H4 (cell line): ENCODE measurements at regions not wholly inside any gene's neighbourhood (a gene's known extent, or its start where the extent isn't known, plus 50 kb on each side); places are given as distances from the start of the nearest gene placed in this dataset.
"Not testable (repeated sequence)": the region's sequence is repeated elsewhere in the genome, so short reads cannot be mapped to it uniquely, and the experiment has no call there.

Source experiments
- DNase-seq: peaks from one replicate; pipeline ENCODE4 v3.0.0-alpha.2; 2015; ENCODE audit warnings: low spot score

DNA sequence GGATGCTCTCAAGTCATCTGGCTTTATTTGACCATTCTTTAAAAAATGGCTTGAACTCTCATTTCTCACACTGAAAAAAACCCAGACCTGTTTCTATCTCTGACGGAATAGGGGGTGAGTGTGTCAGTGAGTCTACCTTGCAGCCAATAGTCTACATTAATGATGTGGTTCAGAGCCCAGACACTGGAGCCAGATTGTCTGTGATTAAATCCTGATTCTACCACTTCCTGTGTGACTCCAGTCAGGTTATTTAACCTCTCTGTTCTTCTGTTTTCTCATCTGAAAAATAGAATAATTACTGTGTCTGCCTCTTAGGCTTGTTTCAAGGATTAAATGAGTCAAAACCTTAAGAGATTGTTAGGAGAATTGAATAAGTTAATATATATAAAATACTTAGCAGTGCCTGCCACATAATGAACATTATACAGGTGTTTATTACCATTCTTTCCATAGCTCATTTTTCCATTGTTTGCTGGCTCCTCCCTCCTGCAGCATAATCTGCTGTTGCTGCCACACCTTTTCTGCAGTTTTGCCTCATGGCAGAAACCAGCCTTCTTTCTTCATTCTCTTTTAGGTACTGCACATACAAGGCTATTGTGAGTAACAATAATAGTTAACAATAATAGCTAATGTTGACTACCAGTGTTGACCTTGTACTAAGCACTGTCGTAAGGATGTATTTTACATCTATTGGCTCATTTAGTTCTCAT, 157.6 kb upstream of the IVNS1ABP start:
- no peak for DNase-seq

DNA sequence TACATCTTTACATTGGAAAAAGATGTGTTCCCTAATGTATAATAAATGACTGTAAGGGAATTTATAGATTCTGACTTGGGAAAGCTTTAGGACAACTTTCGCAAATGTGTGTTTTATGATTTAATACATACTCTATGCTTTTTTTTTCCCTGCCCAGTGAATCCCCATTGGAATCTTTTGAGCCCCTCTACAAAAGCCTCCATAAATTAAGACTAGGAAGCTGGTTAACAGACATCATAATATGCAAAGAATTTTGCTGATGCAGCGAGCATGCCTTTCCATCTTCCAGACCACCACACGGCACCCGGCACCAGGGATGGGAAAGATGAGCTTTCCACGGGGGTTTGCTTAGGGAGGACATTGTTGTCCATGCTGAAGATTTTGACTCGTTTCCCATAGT, 156.1 kb upstream of the IVNS1ABP start:
- DNase-seq = no peak

DNA sequence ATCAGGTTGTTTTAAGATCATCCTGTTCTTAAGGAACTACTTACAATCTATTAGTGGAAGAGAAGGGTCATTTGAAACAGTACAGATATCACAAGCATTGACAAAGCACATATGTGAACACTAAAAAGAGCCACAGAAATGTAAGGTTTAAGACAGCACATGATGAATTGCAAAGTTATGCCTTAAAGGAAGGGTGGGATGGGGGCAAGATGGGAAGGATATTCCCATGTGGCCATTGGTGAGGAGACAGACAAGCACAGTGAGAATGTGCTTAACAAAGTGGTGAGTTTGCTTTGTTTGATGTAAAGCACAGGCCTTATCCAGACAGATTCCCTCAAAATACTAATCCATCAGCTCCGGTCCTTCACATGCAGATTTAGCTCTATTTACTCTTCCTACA, 151.6 kb upstream of the IVNS1ABP start:
- no peak for DNase-seq

DNA sequence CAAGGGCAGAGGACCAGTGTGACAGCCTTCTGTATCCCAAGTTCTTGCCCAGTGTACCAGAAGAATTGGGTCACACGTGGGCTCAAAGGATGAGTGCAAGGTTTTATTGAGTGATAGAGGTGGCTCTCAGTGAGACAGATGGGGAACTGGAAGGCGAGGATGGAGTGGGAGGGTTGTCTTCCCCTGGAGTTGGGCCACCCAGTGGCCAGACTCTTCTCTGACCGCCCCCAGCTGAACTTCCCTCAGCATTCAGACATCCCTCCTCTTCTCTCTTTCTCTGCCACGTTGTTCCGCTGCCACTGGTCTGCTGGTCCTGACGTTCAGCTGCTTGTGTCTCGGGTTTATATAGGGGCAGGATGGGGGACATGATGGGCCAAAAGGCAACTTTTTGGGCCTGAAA, 150.1 kb upstream of the IVNS1ABP start:
- no peak for DNase-seq

DNA sequence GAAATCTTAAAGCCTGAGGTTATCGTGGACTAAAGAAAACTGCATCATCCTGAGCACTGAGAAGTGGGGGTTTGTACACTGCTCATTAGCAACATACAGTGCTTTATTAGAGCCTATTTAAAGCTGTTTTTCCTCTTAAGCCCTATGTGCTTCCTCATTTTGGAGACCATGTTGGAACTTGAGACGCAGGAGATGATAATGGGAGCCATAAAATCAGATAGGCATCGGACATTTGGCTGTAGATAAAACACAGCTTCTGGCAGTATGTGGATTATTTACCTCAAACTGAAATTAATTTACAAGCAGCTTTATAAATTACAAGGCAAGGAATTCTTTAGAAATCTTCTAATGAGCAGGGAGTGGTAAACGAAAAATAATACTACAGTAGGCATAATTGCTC, 147.7 kb upstream of the IVNS1ABP start:
- DNase-seq = no peak

DNA sequence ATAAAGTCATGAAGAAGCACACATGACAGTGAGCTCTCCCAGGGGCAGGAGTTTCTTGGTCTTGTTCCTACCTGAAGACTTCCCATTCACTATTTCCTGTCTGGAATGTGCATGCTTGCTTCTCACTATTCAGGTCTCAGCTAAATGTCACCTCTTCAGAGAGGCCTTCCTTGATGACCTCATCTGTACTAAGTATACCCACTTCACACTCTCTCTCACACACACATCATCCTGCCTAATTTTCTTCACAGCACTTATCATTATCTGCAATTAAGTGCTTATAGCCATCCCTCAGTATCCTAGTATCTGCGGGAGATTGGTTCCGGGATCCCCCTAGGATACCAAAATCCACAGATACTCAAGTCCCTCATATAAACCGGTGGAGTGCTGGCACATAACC, 146.4 kb upstream of the IVNS1ABP start:
- DNase-seq = no peak

DNA sequence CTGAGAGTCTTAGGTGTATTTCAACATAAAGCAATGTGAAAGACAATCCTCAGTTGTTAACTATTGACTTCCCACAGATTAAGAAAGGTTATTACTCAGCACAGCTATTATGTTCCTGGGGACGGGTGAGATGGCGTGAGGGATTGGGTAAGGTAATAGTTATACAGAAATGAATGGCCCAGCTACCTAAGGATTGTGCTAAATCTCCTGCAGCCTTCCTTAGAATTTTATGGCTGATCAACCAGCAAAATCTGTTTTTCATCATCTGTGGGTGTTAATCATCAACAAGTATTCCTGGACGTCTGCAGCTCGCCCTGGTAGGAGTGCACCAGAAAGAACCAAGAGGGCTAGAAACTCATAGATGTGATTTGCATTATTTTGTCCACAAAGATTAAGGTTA, 146.0 kb upstream of the IVNS1ABP start:
- no peak for DNase-seq

DNA sequence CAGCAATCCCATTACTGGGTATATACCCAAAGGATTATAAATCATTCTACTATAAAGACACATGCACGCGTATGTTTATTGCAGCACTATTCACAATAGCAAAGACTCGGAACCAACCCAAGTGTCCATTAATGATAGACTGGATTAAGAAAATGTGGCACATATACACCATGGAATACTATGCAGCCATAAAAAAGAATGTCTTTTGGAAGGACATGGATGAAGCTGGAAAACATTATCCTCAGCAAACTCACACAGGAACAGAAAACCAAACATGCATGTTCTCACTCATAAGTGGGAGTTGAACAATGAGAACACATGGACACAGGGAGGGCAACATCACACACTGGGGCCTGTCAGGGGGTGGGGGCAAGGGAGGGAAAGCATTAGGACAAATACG, 143.7 kb upstream of the IVNS1ABP start:
- not testable (repeated sequence) for DNase-seq

DNA sequence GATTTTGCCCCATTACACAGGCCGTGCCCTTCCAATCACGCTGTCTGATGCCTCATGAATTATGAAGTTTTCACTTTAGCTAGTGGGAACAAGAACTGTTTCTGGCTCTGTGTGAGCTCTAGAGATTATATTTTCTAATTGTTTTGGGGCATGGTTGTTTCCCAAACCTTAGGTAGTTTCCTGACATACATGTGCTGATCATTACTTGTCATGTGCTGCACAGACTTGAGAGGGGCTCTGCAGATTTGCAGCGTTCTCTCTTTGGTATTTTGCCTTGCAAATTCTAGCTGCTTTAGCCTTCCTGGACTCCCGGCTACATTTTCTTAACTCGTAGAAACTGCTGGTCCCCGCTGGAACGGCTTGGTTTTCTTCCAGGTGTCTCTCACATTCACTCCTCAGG, 142.1 kb upstream of the IVNS1ABP start:
- no peak for DNase-seq

DNA sequence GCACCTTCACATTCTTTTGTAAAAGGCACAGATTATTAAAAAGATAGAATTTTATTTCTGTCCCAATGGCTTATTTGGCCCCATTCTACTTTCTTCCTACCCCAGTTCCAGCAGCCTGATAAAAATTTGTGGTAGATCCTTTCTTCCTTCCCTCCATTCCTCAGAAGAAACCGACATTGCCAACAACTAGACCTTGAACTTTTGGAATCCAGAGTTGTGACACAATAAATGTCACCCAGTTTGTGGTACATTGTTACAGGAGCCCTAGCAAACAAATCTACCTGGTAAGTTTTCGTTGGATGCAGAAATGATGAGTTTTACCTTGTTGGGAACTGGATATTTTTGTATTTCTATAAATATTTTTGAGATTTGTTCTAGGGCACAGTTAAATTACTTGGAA, 141.6 kb upstream of the IVNS1ABP start:
- DNase-seq = no peak

DNA sequence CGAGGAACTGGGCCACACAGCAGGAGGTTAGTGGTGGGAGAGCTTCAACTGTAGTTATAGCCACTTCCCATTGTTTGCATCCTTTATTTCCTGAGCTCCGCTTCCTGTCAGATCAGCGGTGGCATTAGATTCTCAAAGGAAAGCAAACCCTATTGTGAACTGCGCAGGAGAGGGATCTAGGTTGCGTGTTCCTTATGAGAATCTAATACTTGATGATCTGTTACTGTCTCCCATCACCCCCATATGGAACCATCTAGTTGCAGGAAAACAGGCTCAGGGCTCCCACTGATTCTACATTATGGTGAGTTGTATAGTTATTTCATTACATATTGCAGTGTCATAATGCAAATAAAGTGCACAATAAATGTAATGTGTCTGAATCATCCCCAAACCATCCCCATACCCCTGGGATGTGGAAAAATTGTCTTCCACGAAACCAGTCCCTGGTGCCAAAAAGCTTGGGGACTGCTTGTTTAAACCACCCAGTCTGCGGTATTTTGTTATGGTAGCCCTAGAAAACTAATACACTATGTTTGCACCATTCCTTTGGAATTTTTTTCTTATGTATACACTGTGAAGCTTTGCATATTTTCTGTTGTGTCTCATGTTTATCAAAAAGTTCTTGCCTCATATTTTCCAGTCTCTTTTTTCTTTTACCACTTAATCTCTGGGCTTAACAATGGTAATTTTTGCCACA, 136.6 kb upstream of the IVNS1ABP start:
- DNase-seq = peak; percentile 76

DNA sequence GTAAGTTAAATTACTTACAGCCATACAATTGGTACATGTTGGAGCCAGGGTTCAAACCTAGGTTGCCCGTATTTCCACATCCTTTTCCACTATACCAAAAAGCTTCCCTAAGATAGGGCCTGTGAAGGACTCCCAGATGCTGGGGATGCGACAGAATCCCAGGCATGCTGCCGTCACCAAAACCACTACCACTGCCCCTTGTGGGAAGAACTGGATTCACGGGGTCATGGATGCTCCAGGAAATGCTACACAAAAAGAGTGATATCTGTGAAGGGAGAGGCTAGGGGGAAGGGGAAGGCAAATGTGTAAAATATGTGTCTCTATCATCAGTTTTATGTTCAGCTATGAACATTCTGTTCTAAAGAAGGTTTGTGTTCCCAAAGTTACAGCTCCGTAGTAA, 133.9 kb upstream of the IVNS1ABP start:
- DNase-seq = no peak

DNA sequence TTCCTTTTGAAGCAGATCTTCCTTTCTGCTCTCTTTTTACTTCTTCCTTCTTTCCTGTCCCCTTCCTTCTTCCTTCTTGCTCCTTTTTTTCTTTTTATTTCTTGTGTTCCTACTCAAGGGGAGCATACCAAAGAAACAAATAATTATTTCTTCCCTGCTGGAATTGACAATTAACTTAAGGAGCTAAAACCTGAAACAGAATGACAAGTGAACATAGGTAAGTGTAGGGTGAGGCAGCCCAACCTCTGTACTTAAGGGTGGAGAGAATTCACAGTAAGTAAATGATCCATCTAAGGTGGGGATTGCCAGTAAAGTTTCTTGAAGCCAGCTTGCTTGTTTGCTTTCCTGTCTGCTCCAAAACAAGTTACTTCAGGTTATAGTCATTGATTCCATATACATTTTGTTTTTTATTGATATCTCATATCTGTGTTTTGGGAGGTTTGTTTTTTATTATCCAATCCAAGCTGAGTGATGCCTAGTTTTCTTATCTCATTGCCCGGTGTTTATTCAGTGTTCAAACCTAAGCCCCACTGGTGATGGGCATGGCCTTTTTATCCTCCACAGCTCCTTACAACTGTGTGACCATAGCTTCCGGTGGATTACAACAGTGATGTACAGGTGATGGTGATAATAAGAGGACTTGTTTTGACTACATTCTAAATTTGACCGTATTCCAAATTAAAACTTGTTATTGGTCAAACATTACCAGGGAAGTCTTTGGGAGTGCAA, 133.2 kb upstream of the IVNS1ABP start:
- no peak for DNase-seq

DNA sequence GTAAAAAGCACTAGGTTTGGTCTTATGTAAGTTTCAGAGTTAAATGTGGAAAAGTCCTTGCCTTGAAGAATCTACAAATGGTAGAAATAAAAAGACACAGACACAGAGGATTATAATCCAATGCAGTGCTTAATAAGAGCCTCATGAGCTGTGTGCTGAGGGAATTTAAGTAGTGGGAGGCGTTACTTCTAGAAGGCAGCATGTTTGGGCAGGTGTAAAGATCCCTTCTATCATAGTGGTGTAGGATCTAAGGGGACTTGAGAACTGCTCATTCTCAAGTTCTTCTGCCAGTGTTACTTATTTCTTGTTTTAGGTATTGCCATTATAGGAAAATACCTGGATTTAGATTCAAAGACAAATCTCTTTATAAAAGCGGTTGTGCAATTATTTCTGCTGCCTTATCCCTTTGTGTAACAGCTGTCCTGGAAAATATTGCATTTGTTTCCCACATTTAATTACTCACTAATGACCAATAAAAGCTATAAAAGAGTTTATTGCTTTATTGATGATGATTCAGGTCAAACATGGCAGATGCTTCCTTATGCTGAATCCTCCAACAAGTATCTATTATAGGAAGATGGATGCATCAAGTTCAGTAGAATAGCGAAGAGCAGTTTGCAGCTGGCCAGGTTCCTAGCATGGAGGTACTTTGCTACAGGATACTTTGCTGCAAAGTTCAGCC, 132.5 kb upstream of the IVNS1ABP start:
- no peak for DNase-seq

DNA sequence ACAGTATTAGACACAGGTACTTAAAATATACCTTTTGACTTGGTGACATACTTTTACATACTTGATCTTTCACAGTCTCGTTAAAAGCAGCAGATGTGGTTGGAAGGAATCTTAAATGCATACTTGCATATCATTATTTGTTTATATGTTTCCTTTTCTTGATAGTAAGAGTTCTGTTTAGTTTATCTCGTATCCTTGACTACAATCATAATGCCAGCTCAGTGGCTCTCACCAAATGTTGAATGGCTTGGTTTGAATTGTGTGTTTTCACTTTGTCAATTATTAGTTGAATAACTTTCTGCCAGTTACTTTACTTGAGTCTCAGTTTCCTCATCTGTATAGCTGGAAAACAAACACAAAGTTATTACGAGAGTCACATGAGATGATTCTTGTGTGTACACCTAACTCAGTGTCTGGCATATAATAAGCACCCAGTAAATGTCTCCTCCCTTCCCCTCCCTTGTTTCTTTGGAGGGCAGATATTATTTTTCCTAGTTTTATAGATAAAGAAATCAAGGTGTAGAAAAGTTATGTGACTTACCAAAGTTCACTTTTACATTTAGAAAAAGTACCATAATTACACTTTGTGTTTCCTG, 131.6 kb upstream of the IVNS1ABP start:
- DNase-seq = no peak

DNA sequence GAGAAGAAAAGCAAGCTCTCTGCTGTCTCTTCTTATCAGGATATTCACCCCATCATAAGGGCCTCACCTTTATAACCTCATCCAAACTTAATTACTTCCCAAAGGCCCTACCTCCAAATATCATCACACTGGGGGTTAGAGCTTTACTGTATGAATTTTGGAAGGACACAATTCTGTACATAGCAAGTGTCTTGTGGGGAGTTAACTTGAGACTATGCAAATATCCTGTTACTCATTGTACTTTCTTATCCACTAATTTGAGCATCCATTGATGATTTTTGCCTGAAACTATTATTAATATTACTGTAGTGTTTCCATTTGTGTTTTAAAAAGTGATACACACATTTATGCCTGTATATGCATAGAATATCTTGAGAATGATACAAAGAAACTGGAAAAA, 129.1 kb upstream of the IVNS1ABP start:
- DNase-seq = no peak

DNA sequence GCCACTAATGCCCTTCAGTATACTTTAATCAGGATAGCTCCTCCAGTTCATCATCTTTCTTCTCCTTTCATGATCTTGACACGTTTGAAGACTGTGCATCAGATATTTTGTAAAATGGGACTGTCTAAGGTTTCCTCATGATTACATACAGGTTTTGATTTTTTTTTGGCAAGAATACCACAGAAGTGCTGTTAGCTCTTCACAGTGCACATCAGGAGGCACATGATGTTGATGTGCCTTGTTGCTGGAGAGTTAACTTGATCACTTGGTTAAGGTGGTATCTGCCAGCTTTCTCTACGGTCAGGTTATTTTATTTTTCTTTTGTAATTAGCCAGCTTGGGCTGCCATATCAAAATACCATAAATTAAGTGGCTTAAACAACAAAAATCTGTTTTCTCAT, 128.6 kb upstream of the IVNS1ABP start:
- DNase-seq = no peak

DNA sequence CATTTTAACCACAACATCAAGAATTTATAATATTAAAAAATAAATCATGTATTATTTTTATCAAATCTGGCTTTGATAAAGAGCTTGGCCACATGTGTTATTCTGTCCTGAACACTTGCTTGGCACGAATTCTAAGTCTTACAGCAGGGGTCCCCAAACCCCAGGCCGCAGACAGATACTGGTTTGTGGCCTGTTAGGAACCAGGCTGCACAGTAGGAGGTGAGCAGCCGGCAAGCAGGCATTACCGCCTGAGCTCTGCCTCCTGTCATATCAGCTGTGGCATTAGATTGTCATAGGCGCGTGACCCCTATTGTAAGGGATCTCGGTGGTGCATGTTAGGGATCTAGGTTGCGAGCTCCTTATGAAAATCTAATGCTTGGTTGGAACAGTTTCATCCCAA, 127.6 kb upstream of the IVNS1ABP start:
- no peak for DNase-seq

DNA sequence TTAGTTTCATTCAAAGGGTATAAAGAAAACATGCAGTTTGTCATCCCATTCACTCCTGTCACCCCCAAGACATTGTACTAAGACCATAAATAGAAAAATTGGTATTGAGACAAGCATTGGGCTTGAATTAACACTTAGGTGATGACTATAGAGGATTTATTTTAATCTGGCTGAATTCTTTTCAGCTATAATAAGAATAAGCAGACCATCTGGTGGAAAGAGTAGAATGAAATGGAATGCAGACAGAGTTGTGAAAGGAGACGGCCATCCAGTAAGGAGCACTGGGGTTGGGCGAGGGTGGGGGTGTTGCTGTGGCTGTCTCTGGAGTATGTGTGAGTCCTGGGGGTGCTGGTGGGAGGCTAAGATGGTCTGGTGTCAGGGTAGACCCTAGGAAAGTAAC, 125.0 kb upstream of the IVNS1ABP start:
- DNase-seq = no peak

DNA sequence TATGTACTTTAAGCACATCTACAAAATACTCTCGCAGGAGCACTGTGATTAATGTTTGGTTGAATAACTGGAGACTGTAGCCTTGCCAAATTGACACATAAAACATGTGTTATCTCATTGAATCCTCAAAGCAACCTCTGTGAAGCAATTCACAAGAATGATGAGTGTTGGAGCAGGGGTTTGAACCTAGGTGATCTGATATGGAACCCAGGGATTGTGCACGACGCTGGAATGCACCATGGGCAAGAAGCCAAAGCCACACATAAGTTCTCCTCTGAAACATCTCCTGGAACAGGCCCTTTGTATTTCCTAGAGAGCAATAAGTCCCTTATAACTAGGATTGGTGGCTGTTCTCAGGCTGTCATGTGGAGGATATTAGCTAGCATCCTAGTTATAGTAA, 124.6 kb upstream of the IVNS1ABP start:
- DNase-seq = peak; percentile 61

DNA sequence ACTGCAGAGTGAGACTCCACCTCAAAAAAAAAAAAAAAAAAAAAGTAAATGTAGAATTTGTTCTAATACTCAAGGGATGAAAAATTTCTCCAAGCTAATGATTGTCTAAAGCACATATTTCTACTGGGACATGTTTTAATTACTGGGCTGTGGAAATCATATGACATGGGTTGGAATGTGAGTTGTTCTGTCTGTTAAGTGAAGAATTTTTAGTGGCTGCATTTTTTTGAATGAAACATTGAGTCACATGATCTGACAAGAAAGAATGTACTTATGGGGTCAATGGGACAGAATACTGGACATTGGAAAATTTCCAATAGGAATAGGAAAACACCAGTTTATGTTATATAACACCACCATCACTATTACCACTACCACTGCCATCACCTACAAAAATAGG, 123.8 kb upstream of the IVNS1ABP start:
- no peak for DNase-seq
